NCI-H146 treated with DMSO at 0.1 percent for 48 hours (cell line): ENCODE measurements at regions not wholly inside any gene's neighbourhood (a gene's known extent, or its start where the extent isn't known, plus 50 kb on each side); places are given as distances from the start of the nearest gene placed in this dataset.
"Not testable (repeated sequence)": the region's sequence is repeated elsewhere in the genome, so short reads cannot be mapped to it uniquely, and the experiment has no call there.

ENCODE experiments used
- DNase-seq: peaks from one replicate; lab custom pipeline; 2025; ENCODE audit not compliant: unreplicated experiment; lab: John Stamatoyannopoulos, UW

DNA sequence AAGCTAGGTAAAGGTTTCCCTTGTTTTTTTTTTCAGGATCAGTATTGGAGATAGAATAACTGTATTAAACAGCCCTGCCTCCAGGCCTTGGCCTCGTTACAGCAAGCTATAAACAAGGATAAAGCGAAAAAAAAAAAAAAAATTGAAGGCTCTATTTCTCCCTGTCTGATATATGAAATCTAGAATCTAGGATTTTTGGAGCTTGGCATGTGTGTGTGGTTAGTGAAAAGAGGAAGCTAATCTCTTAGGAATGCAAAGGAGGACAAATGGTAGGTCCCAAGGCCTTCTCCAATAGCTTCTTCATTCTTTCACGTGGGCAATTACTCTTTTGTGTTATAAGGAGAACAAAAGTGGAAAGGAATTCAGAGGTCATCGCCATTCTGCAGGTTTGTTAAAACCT is 470.3 kb downstream of the TMEM114 start:
- no peak for DNase-seq

DNA sequence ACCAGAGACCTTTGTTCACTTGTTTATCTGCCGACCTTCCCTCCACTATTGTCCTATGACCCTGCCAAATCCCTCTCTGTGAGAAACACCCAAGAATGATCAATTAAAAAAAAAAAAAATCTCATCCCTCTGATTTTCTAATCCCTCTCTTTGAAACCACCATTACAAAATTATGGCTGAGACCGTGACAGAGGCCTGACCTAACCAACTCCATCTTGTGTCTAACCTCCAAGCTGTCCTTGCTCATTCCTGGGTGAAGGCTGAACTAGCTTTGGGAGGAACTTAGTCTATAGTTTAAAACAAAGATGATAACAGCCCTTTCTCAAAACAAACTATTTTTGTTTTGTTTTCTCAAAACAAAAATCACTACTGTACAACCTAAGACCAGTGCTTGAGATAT is 474.5 kb downstream of the TMEM114 start:
- no peak for DNase-seq

DNA sequence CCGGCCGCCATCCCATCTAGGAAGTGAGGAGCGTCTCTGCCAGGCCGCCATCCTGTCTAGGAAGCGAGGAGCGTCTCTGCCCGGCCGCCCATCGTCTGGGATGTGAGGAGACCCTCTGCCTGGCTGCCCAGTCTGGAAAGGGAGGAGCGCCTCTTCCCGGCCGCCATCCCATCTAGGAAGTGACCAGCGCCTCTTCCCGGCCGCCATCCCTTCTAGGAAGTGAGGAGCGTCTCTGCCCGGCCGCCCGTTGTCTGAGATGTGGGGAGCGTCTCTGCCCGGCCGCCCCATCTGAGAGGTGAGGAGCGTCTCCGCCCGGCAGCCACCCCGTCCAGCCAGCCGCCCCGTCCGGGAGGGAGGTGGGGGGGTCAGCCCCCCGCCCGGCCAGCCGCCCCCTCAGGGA is 475.4 kb downstream of the TMEM114 start:
- not testable (repeated sequence) for DNase-seq

DNA sequence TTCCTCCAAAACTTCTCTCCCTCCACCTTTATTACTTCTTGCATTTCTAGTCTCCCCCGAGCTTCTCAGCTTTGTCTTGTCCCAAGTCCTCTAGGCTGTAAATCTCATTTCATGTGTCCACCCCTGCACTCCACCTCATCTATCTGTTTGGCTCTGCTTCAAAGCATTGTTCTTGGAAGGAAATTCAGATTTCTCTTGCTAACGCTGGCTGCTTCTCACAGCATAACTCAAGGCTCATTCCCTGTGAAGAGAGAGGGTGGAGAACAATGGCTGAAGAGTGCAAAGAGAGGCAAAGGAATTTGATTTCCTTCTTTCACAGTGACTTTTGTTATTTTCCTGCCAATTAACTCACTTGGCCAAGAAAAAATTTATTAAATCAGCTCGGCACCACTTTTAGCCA is 476.5 kb downstream of the TMEM114 start:
- no peak for DNase-seq

- no peak for DNase-seq
These were observed 479.5 kb downstream of the TMEM114 start for GRCh38 chr16:8110572-8111514.

- DNase-seq = no peak
These were observed 480.6 kb downstream of the TMEM114 start for GRCh38 chr16:8109510-8110369.

DNA sequence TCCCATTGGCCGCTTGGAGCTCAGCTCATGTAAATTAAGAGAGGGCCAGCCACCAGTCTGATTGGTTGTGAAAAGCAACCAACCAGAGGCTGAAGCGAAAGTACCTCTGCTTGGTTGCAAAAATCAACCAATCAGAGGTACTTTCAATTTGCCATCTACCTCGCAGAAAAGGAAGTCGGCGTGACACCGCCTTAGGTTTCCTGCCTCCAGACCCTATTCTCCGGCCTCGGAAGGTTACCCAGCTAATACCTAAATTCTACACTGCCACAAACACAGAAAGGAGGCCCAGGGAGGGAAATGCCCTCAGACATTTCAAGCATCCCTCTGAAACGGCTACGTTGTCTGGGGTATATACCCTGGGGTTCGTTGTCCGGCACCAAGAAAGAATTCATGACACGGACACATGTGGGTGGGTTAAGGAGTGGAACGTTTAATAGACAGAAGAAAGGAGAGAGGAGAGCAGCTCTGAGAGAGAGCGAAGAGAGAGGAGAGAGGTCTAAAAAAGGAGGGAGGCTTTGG is 481.3 kb downstream of the TMEM114 start:
- DNase-seq = no peak

DNA sequence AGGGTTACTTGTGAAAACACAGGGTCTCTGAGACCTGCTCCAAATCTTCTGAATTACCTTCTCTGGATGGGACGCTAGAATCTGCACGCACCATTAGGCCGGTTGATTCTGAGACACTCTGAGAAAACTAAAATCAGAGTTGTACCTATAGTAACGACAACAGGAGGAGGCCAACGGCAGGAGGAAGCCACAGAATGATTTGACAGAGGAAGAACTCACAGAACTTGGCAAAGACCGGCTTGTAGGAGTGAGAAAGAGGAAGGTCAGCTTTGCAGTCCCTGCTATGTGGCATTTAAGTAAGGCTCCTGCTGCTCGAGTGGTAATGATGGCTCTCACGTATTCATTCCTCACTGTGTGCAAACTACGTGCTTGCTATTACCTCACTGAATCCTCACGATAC is 483.0 kb downstream of the TMEM114 start:
- no peak for DNase-seq

GRCh38 chr16:8103649-8104289 is 486.5 kb downstream of the TMEM114 start:
- no peak for DNase-seq

DNA sequence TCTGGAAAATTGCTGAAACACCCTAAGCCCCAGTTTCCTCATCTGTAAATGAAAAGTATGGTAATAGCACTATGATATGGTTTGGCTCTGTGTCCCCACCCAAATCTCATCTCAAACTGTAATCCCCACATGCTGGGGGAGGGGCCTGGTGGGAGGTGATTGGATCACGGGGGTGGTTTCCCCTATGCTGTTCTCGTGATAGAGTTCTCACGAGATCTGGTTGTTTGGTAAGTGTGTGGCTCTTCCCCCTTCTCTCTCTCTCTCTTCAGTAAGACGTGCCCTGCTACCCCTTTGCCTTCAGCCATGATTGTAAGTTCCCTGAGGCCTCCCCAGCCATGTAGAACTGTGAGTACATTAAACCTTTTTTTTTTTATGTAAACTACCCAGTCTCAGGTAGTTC is 490.7 kb downstream of the TMEM114 start:
- DNase-seq = no peak

GRCh38 chr16:8098947-8099512 is 491.3 kb downstream of the TMEM114 start:
- no peak for DNase-seq

DNA sequence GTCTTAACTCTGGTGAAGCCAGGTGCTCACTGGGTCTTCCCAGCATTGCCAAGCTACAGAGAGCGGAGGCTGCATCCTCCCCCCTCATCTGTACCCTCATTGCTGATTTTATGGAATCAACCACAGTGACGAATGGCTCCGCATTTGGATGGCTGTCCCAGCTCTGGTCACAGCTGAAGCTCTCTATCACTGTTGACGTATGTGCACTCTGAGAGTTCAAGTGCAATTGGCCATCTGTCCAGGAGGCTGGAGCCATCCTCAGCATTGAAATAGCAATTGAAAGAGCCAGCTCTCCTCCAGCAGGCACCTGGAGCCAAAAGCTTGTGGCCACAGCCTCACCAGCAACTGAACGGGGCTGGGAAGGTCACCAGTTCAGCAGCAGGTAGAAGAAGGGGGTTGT is 494.1 kb downstream of the TMEM114 start:
- DNase-seq = no peak

DNA sequence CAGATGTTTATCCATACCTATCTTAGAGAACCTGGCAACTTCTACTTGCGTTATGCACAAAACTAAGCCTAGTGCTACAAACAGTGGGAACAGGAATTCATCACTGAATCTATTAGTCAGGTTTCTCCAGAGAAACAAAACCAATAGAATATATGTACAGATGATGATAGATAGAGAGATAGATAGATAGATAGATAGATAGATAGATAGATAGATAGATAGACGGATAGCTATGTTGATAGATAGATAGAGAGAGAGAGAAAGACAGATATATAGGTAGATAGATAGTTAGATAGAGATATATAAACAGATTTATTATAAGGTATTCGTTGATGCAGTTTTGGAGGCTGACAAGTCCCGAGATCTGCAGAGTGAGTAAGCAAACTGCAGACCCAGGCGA is 495.6 kb downstream of the TMEM114 start:
- DNase-seq = no peak

DNA sequence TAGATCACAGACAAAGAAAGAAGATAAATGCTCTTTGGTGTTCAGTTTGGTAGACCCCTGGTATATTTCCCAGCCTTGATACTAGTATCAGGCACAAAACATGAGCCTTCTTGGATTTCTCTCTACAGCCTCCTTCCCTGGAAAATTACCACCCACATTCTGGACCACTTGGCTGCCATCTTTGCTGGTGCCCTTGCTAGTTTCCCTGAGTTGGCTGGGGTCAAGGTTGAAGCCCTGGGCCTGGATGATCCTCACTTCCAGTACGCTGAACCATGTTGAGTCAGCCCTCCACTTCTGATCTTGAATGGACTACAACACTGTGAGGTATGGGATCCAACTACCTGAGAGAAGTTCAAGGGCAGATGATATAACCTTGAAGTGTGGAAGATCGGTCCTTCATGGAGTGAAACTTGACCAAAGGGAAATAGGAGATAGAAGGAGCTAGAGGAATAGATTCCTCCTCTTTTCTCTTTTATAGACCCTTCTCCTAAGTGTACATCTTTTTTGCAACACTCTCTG is 501.4 kb downstream of the TMEM114 start:
- DNase-seq = no peak

GRCh38 chr16:8087597-8088289 is 502.6 kb downstream of the TMEM114 start:
- no peak for DNase-seq

DNA sequence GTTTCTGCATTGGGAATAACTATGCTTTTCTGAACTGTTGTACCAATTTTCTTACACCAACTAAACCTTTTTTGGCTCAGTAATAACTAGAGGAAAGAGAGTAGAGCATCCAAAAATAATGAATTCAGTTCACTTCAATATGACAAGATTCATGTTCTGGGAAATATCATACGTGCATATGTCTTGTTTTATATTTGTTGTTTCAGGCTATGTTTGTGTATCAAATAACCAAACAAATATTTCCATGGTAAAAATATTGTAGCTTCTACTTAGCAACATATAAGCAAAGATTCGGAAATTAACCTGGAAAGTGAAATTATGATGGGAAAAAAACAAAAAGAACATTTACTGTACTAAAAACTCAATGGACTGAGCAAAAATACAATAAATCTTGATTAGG is 503.2 kb downstream of the TMEM114 start:
- no peak for DNase-seq

DNA sequence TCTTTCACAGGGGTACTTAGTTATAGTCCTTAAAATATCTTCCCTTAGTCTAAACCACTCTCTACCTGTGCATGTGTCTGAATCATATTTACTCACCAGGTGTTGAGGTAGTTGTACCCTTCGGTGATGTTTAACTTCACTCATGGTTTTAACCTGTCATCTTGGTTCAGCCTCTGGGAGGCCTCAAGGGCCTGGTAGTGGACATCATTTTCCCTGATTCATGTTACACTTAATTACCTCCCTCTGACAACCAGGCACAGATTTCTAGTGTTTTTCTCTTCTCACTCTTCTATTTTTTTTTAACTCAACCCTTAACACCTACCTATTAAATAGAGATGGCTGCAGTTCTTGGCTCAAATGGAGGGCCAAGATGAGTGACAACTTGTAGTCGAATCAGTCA is 505.4 kb downstream of the TMEM114 start:
- peak; percentile 4 for DNase-seq

GRCh38 chr16:8084302-8084701 is 506.0 kb downstream of the TMEM114 start:
- no peak for DNase-seq

- DNase-seq = no peak
These were observed 506.8 kb downstream of the TMEM114 start for GRCh38 chr16:8083560-8083959.

- DNase-seq = no peak
These were observed 509.5 kb downstream of the TMEM114 start for GRCh38 chr16:8080817-8081216.
